ENCODE measurements at regions not wholly inside any gene's neighbourhood (a gene's known extent, or its start where the extent isn't known, plus 50 kb on each side); places are given as distances from the start of the nearest gene placed in this dataset.

- 82% methylated on average over 3 of the region's 3 CpGs for WGBS
- no peaks in the 10 kb centered on the region for H3K4me1 ChIP-seq (ENCODE audit: control insufficient read depth in 4 of 4, insufficient read depth in 4 of 4, low read length in 3 of 4)
- peaks cover 0 to 2% (median 0%) of the 10 kb centered on the region in 4 donors for H3K9me3 ChIP-seq (ENCODE audit: control insufficient read depth in 4 of 4, low read length in 3 of 4)
- no peak overlapping the region for H3K4me3 ChIP-seq (ENCODE audit: low read depth in 1 of 3, low read length in 3 of 3)
- no peak overlapping the region for H3K27ac ChIP-seq (ENCODE audit: low read depth in 1 of 2, low read length in 2 of 2)
- H3K9ac ChIP-seq (ENCODE audit: low read depth in 1 of 2, low read length in 2 of 2): no peak overlapping the region
- H3K36me3 ChIP-seq (ENCODE audit: control insufficient read depth in 4 of 4, insufficient read depth in 3 of 4, low read depth in 1 of 4, low read length in 3 of 4): no peaks in the 10 kb centered on the region
- no peak for TF ChIP-seq TAF1 (conservative IDR thresholded peaks at IDR 0.05)
- no peak for TF ChIP-seq HNF4G (IDR thresholded peaks at IDR 0.05)
- no peak for TF ChIP-seq FOXA1 (IDR thresholded peaks at IDR 0.05)
- TF ChIP-seq CTCF (IDR thresholded peaks at IDR 0.05; ENCODE audit: low read depth, low read length, missing input control): no peak
- no peak for TF ChIP-seq FOXA2 (IDR thresholded peaks at IDR 0.05)
- TF ChIP-seq SP1 (IDR thresholded peaks at IDR 0.05): no peak
- TF ChIP-seq RAD21 (IDR thresholded peaks at IDR 0.05): no peak
- TF ChIP-seq JUND (IDR thresholded peaks at IDR 0.05): no peak
- TF ChIP-seq, protein P1, sequence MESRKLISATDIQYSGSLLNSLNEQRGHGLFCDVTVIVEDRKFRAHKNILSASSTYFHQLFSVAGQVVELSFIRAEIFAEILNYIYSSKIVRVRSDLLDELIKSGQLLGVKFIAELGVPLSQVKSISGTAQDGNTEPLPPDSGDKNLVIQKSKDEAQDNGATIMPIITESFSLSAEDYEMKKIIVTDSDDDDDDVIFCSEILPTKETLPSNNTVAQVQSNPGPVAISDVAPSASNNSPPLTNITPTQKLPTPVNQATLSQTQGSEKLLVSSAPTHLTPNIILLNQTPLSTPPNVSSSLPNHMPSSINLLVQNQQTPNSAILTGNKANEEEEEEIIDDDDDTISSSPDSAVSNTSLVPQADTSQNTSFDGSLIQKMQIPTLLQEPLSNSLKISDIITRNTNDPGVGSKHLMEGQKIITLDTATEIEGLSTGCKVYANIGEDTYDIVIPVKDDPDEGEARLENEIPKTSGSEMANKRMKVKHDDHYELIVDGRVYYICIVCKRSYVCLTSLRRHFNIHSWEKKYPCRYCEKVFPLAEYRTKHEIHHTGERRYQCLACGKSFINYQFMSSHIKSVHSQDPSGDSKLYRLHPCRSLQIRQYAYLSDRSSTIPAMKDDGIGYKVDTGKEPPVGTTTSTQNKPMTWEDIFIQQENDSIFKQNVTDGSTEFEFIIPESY (IDR thresholded peaks at IDR 0.05): no peak
- TF ChIP-seq MAX (IDR thresholded peaks at IDR 0.05): no peak
- TF ChIP-seq HNF4A (conservative IDR thresholded peaks at IDR 0.05): no peak
- TF ChIP-seq, protein P2, sequence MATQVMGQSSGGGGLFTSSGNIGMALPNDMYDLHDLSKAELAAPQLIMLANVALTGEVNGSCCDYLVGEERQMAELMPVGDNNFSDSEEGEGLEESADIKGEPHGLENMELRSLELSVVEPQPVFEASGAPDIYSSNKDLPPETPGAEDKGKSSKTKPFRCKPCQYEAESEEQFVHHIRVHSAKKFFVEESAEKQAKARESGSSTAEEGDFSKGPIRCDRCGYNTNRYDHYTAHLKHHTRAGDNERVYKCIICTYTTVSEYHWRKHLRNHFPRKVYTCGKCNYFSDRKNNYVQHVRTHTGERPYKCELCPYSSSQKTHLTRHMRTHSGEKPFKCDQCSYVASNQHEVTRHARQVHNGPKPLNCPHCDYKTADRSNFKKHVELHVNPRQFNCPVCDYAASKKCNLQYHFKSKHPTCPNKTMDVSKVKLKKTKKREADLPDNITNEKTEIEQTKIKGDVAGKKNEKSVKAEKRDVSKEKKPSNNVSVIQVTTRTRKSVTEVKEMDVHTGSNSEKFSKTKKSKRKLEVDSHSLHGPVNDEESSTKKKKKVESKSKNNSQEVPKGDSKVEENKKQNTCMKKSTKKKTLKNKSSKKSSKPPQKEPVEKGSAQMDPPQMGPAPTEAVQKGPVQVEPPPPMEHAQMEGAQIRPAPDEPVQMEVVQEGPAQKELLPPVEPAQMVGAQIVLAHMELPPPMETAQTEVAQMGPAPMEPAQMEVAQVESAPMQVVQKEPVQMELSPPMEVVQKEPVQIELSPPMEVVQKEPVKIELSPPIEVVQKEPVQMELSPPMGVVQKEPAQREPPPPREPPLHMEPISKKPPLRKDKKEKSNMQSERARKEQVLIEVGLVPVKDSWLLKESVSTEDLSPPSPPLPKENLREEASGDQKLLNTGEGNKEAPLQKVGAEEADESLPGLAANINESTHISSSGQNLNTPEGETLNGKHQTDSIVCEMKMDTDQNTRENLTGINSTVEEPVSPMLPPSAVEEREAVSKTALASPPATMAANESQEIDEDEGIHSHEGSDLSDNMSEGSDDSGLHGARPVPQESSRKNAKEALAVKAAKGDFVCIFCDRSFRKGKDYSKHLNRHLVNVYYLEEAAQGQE (IDR thresholded peaks at IDR 0.05): no peak
- TF ChIP-seq ATF3 (IDR thresholded peaks at IDR 0.05): no peak
- no peaks in the 10 kb centered on the region for H3K27me3 ChIP-seq (ENCODE audit: control insufficient read depth in 4 of 4, insufficient read depth in 4 of 4, low read length in 3 of 4)
- DNase-seq (ENCODE audit: low spot score): no peak
Measured at GRCh38 chr7:119711104-119711503, 561.9 kb upstream of the KCND2 start.

DNA sequence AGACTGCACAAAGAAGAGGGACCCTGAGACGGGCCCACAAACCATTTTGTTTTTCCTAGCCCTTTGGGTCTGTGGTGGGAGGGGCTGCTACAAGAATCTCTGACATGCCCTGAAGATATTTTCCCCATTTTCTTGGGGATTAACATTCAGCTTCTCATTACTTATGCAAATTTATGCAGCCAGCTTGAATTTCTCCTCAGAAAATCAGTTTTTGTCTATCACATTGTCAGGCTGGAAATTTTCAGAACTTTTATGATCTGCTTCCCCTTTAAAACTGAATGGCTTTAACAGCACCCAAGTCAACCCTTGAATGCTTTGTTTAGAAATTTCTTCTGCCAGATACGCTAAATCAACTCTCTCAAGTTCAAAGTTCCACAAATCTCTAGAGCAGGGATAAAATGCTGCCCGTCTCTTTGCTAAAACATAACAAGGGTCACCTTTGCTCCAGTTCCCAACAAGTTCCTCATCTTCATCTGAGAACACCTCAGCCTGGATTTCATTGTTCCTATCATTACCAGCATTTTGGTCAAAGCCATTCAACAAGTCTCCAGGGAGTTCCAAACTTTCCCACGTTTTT is 560.0 kb upstream of the KCND2 start:
- Histone ChIP-seq H3K9ac (ENCODE audit: low read depth in 1 of 2, low read length in 2 of 2) (no peak overlapping the region), H3K4me3 (ENCODE audit: low read depth in 1 of 3, low read length in 3 of 3) (no peak overlapping the region), H3K27me3 (ENCODE audit: control insufficient read depth in 4 of 4, insufficient read depth in 4 of 4, low read length in 3 of 4) (no peaks in the 10 kb centered on the region), H3K4me1 (ENCODE audit: control insufficient read depth in 4 of 4, insufficient read depth in 4 of 4, low read length in 3 of 4) (no peaks in the 10 kb centered on the region), H3K36me3 (ENCODE audit: control insufficient read depth in 4 of 4, insufficient read depth in 3 of 4, low read depth in 1 of 4, low read length in 3 of 4) (no peaks in the 10 kb centered on the region), H3K27ac (ENCODE audit: low read depth in 1 of 2, low read length in 2 of 2) (no peak overlapping the region), H3K9me3 (ENCODE audit: control insufficient read depth in 4 of 4, low read length in 3 of 4) (peaks cover 0 to 2% (median 0%) of the 10 kb centered on the region in 4 donors)
- DNase-seq (ENCODE audit: low spot score): no peak
- WGBS: 29% methylated on average over 4 of the region's 4 CpGs
- TF ChIP-seq FOXA2 (IDR thresholded peaks at IDR 0.05) (no peak), SP1 (IDR thresholded peaks at IDR 0.05) (peak; percentile 53), RXRA (IDR thresholded peaks at IDR 0.05) (peak in 1 of 2 donors; percentile 28), FOXA1 (IDR thresholded peaks at IDR 0.05) (no peak), HNF4A (conservative IDR thresholded peaks at IDR 0.05) (peak; percentile 30 to 54)

Measured in liver (tissue), 8 donors.